HepG2 (cell line): ENCODE measurements at regions not wholly inside any gene's neighbourhood (a gene's known extent, or its start where the extent isn't known, plus 50 kb on each side); places are given as distances from the start of the nearest gene placed in this dataset.

Source experiments
- ELF1 ChIP-seq: sonication (generic); formaldehyde crosslinking; IDR thresholded peaks from 2 replicates; pipeline ENCODE4 v1.4.0; 2020; ENCODE audit warnings: missing genetic modification reagents
- GPN1 ChIP-seq: sonication (generic); formaldehyde crosslinking; IDR thresholded peaks from 2 replicates; pipeline ENCODE4 v1.5.1; 2020; ENCODE audit warnings: missing genetic modification reagents, borderline replicate concordance
- HOXA9 ChIP-seq: sonication (generic); formaldehyde crosslinking; IDR thresholded peaks from 2 replicates; pipeline ENCODE4 v1.8.1; 2022; ENCODE audit warnings: missing genetic modification reagents, mild to moderate bottlenecking, moderate library complexity, borderline replicate concordance
- KDM5A ChIP-seq: fragments of 200-600 bp; sonication (generic); IDR thresholded peaks from 2 replicates; pipeline ENCODE4 v1.7.0; 2018; ENCODE audit warnings: antibody characterized with exemption, mild to moderate bottlenecking, low read length, borderline replicate concordance
- KLF16 ChIP-seq, 2 experiments: sonication (generic) in 1 of 2; formaldehyde crosslinking in 1 of 2; IDR thresholded peaks; 2 replicates each; pipeline versions ENCODE4 v1.6.1 to v1.8.0; 2016 to 2023; ENCODE audit warnings: missing genetic modification reagents in 2 of 2, missing compliant biosample characterization in 1 of 2
- NFKB2 ChIP-seq: sonication (generic); formaldehyde crosslinking; IDR thresholded peaks from 2 replicates; pipeline ENCODE4 v1.4.0; 2020; ENCODE audit warnings: missing genetic modification reagents, borderline replicate concordance
- POLR2A ChIP-seq, 2 experiments: IDR thresholded peaks; 2 replicates each; pipeline ENCODE4 v1.6.1; 2011; ENCODE audit warnings: low read depth in 2 of 2, low read length in 2 of 2, mild to moderate bottlenecking in 1 of 2, moderate library complexity in 1 of 2; ENCODE audit not compliant: insufficient read depth in 1 of 2
- RAD21 ChIP-seq: fragments of 450-650 bp; formaldehyde crosslinking; IDR thresholded peaks from 2 replicates; pipeline ENCODE4 v1.5.0; 2020; ENCODE audit warnings: mild to moderate bottlenecking
- SKI ChIP-seq: fragments of 450-650 bp; IDR thresholded peaks from one replicate; pipeline ENCODE4 v1.6.1; 2018; ENCODE audit warnings: mild to moderate bottlenecking; ENCODE audit not compliant: partially characterized antibody
- SOX6 ChIP-seq, 2 experiments: fragments of 450-650 bp in 1 of 2; sonication (generic) in 1 of 2; formaldehyde crosslinking in 1 of 2; IDR thresholded peaks; 2 replicates each; pipeline versions ENCODE4 v1.4.0 to v1.6.1; 2017 to 2020; ENCODE audit warnings: antibody characterized with exemption in 1 of 2, mild to moderate bottlenecking in 1 of 2, missing genetic modification reagents in 1 of 2
- STAT5B ChIP-seq: sonication (generic); formaldehyde crosslinking; IDR thresholded peaks from 2 replicates; pipeline ENCODE4 v1.4.0; 2020; ENCODE audit warnings: missing genetic modification reagents
- XBP1 ChIP-seq: sonication (generic); formaldehyde crosslinking; IDR thresholded peaks from 2 replicates; pipeline ENCODE4 v1.5.0; 2020; ENCODE audit warnings: missing genetic modification reagents
- ZFP36L2 ChIP-seq: sonication (generic); formaldehyde crosslinking; IDR thresholded peaks from 2 replicates; pipeline ENCODE4 v1.4.0; 2020; ENCODE audit warnings: missing genetic modification reagents
- ZNF569 ChIP-seq: sonication (generic); formaldehyde crosslinking; IDR thresholded peaks from 2 replicates; pipeline ENCODE4 v1.5.0; 2020; ENCODE audit warnings: mild to moderate bottlenecking, missing genetic modification reagents, moderate library complexity, borderline replicate concordance
- ZNF749 ChIP-seq: sonication (generic); formaldehyde crosslinking; IDR thresholded peaks from 2 replicates; pipeline ENCODE4 v1.8.0; 2022; ENCODE audit warnings: mild to moderate bottlenecking, missing genetic modification reagents, moderate library complexity, borderline replicate concordance
- ZNF776 ChIP-seq: sonication (generic); formaldehyde crosslinking; IDR thresholded peaks from 2 replicates; pipeline ENCODE4 v1.4.0; 2020; ENCODE audit warnings: mild to moderate bottlenecking, missing genetic modification reagents
- ZSCAN22 ChIP-seq: sonication (generic); formaldehyde crosslinking; IDR thresholded peaks from 2 replicates; pipeline ENCODE4 v1.4.0; 2020; ENCODE audit warnings: mild to moderate bottlenecking, missing genetic modification reagents
- TF ChIP-seq, protein P1 (sequence below): sonication (generic); formaldehyde crosslinking; IDR thresholded peaks from 2 replicates; pipeline ENCODE4 v1.5.0; 2020; ENCODE audit warnings: mild to moderate bottlenecking, missing genetic modification reagents
- TF ChIP-seq, protein P2 (sequence below): IDR thresholded peaks from 2 replicates; pipeline ENCODE4 v1.6.1; 2018; ENCODE audit warnings: missing genetic modification reagents, mild to moderate bottlenecking, missing compliant biosample characterization
- TF ChIP-seq, protein P3 (sequence below): sonication (generic); formaldehyde crosslinking; IDR thresholded peaks from 2 replicates; pipeline ENCODE4 v1.5.0; 2020; ENCODE audit warnings: mild to moderate bottlenecking, low read depth, missing genetic modification reagents, borderline replicate concordance
- TF ChIP-seq, protein P4 (sequence below), 2 experiments: sonication (generic) in 1 of 2; formaldehyde crosslinking in 1 of 2; IDR thresholded peaks; 2 replicates each; pipeline versions ENCODE4 v1.4.0 to v1.6.1; 2016 to 2020; ENCODE audit warnings: borderline replicate concordance in 1 of 2, low read depth in 1 of 2, mild to moderate bottlenecking in 1 of 2, missing genetic modification reagents in 1 of 2

DNA sequence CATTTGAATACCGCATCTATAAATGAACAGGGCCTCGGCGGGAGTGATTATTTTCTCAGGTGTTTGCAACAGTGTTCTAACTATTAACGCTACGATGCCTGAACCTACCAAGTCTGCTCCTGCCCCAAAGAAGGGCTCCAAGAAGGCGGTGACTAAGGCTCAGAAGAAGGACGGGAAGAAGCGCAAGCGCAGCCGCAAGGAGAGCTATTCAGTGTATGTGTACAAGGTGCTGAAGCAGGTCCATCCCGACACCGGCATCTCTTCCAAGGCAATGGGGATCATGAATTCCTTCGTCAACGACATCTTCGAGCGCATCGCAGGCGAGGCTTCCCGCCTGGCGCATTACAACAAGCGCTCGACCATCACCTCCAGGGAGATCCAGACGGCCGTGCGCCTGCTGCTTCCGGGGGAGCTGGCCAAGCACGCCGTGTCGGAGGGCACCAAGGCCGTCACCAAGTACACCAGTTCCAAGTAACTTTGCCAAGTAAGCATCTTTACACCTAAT, 70.9 kb downstream of the HFE start (continued):
- no peak for TF ChIP-seq KDM5A
- TF ChIP-seq ELF1 (CRISPR knock-in tag), result 0 out of 2 replicates have a peak, but pooled peaks have one; percentile 9
- TF ChIP-seq ZNF776 (CRISPR knock-in tag), result 0 out of 2 replicates have a peak, but pooled peaks have one; percentile 48
- no peak; the same call in 1 of the 2 replicates for TF ChIP-seq NFKB2
- TF ChIP-seq, protein P1, sequence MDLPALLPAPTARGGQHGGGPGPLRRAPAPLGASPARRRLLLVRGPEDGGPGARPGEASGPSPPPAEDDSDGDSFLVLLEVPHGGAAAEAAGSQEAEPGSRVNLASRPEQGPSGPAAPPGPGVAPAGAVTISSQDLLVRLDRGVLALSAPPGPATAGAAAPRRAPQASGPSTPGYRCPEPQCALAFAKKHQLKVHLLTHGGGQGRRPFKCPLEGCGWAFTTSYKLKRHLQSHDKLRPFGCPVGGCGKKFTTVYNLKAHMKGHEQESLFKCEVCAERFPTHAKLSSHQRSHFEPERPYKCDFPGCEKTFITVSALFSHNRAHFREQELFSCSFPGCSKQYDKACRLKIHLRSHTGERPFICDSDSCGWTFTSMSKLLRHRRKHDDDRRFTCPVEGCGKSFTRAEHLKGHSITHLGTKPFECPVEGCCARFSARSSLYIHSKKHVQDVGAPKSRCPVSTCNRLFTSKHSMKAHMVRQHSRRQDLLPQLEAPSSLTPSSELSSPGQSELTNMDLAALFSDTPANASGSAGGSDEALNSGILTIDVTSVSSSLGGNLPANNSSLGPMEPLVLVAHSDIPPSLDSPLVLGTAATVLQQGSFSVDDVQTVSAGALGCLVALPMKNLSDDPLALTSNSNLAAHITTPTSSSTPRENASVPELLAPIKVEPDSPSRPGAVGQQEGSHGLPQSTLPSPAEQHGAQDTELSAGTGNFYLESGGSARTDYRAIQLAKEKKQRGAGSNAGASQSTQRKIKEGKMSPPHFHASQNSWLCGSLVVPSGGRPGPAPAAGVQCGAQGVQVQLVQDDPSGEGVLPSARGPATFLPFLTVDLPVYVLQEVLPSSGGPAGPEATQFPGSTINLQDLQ (CRISPR knock-in tag), result peak; percentile 92
- TF ChIP-seq, protein P2, sequence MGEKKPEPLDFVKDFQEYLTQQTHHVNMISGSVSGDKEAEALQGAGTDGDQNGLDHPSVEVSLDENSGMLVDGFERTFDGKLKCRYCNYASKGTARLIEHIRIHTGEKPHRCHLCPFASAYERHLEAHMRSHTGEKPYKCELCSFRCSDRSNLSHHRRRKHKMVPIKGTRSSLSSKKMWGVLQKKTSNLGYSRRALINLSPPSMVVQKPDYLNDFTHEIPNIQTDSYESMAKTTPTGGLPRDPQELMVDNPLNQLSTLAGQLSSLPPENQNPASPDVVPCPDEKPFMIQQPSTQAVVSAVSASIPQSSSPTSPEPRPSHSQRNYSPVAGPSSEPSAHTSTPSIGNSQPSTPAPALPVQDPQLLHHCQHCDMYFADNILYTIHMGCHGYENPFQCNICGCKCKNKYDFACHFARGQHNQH (CRISPR knock-in tag), result peak; percentile 95
- peak; percentile 2; the same call in 1 of the 2 replicates for TF ChIP-seq ZNF749 (CRISPR knock-in tag)
- TF ChIP-seq XBP1, result no peak
- TF ChIP-seq, protein P3, sequence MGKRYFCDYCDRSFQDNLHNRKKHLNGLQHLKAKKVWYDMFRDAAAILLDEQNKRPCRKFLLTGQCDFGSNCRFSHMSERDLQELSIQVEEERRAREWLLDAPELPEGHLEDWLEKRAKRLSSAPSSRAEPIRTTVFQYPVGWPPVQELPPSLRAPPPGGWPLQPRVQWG, result 0 out of 2 replicates have a peak, but pooled peaks have one; percentile 35
- peak; percentile 81 for TF ChIP-seq STAT5B (CRISPR knock-in tag)
- no peak for TF ChIP-seq ZFP36L2 (CRISPR knock-in tag)
- TF ChIP-seq ZNF569 (CRISPR knock-in tag), result 0 out of 2 replicates have a peak, but pooled peaks have one; percentile 45
- TF ChIP-seq POLR2A (IDR thresholded peaks at IDR 0.05; ENCODE audit: insufficient read depth in 1 of 2, low read depth in 2 of 2, low read length in 2 of 2), result peak; percentile 27 to 91
- no peak for TF ChIP-seq GPN1 (CRISPR knock-in tag)
- peak; percentile 68; the same call in 1 of the 2 replicates for TF ChIP-seq HOXA9
- peak in 1 of 2 experiments; percentile 91; a peak in 2 of 4 replicates for TF ChIP-seq KLF16 (CRISPR knock-in tag; IDR thresholded peaks at IDR 0.05)
- TF ChIP-seq SOX6 (IDR thresholded peaks at IDR 0.05), result no peak
- TF ChIP-seq SOX6 (CRISPR knock-in tag; IDR thresholded peaks at IDR 0.05), result peak; percentile 55; the same call in 1 of the 2 replicates
- TF ChIP-seq ZSCAN22 (CRISPR knock-in tag), result no peak
- peak; percentile 27 for TF ChIP-seq SKI
- TF ChIP-seq, protein P4, sequence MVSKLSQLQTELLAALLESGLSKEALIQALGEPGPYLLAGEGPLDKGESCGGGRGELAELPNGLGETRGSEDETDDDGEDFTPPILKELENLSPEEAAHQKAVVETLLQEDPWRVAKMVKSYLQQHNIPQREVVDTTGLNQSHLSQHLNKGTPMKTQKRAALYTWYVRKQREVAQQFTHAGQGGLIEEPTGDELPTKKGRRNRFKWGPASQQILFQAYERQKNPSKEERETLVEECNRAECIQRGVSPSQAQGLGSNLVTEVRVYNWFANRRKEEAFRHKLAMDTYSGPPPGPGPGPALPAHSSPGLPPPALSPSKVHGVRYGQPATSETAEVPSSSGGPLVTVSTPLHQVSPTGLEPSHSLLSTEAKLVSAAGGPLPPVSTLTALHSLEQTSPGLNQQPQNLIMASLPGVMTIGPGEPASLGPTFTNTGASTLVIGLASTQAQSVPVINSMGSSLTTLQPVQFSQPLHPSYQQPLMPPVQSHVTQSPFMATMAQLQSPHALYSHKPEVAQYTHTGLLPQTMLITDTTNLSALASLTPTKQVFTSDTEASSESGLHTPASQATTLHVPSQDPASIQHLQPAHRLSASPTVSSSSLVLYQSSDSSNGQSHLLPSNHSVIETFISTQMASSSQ (IDR thresholded peaks at IDR 0.05; ENCODE audit: low read depth), result peak; percentile 59
- TF ChIP-seq, protein P4 (CRISPR knock-in tag; IDR thresholded peaks at IDR 0.05; ENCODE audit: borderline replicate concordance), result peak; percentile 50; the same call in 1 of the 2 replicates
- TF ChIP-seq RAD21 (CRISPR knock-in tag), result no peak
